Stimulated activated CD4-positive, alpha-beta T cell treated with anti-CD3 and anti-CD28 coated beads, Interleukin-4, amount 100 ng/mL, for 48 hours (primary cell): ENCODE measurements at regions not wholly inside any gene's neighbourhood (a gene's known extent, or its start where the extent isn't known, plus 50 kb on each side); places are given as distances from the start of the nearest gene placed in this dataset.

Experiments
- DNase-seq, 2 donors: peaks; one replicate each; pipeline ENCODE4 v3.0.0-alpha.2; 2020; ENCODE audit warnings: low read depth in 2 of 2

- DNase-seq, result no peak
Observed at GRCh38 chr21:16900685-16901084, 612.2 kb upstream of the CXADR start.

DNA sequence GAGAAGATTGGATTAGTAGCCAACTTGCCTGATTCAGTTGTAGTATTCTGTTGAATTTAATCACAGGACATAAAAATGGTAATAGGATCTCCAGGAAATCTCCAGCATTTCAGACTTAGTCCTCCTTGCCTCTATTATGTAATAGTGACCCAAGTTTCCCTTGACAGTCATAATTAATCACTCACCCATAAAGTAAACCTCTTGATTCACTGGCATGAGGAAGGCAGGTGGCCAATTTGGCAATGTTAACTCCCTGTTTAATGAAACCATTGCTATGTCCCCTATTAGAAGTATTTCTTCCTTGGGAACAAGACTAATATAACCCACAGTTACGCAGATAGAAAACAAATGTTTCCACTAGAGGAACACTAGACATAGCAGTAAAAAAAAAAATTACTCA lies 604.8 kb upstream of the CXADR start:
- DNase-seq, result no peak

- no peak for DNase-seq
Observed at GRCh38 chr21:16910435-16911165, 602.2 kb upstream of the CXADR start.

- DNase-seq, result no peak
Observed at GRCh38 chr21:16911166-16911607, 601.7 kb upstream of the CXADR start.

DNA sequence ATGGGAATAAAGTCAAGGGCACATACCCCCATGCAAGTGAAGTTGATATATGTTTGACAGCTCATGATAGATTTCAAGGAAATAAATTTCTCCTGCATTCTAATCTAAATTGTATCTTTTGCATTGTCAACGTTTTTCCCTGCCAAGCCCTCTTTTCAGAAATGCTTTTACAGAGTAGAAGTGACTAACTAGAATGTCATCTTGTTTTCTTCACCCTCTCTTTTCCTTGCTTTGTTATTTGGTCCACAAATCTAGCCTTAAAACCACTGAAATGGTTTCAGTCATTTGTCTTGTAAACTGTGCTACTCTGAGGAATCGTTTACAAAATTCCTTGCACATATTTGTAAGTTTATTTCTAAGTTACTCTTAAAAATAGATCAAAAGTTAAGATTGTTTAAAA lies 600.8 kb upstream of the CXADR start:
- DNase-seq, result no peak

DNA sequence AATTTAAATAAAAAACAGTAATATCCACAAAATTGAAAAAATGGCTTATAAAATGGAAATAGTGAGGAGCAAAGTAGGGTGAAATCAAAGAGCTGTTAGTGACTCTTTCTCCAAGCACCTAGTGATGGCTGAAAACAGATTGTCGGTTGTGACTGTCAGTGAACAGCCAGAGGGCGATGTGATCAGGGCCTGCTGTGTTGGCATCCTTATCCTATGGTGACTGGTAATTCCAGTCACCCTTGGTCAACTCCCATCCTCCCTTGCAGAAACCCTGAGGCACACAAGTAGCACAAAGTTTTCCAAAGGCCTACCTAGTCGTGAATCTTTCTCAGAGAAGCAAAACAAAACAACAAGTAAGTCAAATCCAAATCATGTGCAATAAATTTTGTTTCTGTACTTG lies 599.8 kb upstream of the CXADR start:
- no peak for DNase-seq

- no peak for DNase-seq
Observed at GRCh38 chr21:16928439-16928838, 584.4 kb upstream of the CXADR start.

GRCh38 chr21:16932314-16932713 lies 580.5 kb upstream of the CXADR start:
- no peak for DNase-seq

DNA sequence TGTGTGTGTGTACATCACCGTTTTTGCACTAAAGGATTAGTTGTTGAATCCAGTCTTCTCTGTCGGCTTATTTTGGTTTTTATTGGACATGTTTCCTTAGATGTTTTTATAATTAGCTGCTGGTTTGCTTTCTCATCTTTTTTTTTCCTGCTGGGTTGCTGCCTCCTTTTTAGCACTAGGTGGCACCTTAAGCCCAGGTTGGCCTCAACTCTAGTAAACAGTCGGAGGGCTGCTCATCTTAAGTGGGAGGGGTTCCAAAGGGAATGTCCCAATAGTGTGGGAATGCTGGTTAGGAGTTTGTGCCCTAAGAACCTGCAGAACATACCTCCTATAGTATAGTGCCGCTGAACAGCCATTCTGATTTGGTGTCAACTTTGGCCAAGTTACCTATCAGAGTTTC lies 570.1 kb upstream of the CXADR start:
- DNase-seq, result no peak

DNA sequence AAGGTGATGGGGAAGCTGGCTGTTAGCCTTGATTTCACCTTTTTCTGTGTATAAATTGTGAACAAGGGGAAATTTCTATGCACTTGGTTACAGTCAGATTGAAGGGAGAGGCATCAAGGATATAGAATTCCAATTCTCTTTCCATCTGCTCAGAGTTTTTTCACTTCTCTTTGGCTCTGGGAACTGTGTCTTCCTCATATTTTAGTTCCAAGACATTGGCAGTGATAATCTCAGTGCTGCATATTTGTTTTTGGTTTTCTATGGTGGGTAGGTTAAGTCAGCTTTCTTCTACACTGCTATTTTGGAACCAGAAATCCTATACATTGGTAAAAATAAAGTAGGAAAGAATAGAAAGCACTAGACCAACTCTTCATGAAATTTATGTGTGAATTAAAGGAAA lies 569.6 kb upstream of the CXADR start:
- DNase-seq, result no peak

- DNase-seq, result no peak
Observed at GRCh38 chr21:16945580-16945979, 567.3 kb upstream of the CXADR start.

DNA sequence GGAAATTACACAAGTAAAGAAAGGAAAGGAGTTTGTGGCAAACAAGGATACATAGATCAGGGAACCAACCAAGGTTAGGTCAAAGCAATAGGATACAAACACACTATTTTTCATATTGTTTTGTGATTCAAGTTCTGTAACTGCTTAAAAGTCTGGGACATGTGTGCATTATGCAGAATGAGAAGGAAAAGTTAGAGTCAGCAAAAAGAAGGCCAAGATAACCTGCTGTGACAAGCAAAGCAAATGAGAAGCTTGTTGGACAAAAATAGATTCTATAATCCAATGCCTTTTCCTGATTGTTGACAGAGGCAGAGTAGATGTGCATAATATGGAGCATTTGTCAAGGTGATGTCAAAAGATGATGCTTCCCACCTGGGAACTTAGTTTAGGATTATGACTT lies 556.0 kb upstream of the CXADR start:
- DNase-seq, result no peak

GRCh38 chr21:16965424-16965823 lies 547.4 kb upstream of the CXADR start:
- no peak for DNase-seq

GRCh38 chr21:16968436-16968835 lies 544.4 kb upstream of the CXADR start:
- no peak for DNase-seq

DNA sequence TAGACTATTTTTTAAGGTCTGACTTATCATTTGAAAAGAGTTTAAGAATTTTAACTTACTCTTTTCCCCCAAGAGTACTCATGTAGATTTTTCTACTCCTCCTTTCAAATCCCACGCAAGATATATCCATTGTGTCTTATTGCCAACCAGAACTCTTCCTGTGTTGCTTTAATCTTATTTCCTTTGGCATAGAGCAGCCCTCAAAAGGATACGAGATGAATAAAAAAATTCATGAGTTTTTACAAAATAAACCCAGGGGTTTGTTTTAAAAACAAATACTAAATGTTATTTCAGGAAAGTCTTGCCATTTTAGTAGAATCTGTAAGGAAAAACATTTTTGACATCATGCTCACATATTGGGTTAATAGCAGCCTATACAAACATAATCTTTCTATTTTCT lies 543.2 kb upstream of the CXADR start:
- DNase-seq, result no peak

DNA sequence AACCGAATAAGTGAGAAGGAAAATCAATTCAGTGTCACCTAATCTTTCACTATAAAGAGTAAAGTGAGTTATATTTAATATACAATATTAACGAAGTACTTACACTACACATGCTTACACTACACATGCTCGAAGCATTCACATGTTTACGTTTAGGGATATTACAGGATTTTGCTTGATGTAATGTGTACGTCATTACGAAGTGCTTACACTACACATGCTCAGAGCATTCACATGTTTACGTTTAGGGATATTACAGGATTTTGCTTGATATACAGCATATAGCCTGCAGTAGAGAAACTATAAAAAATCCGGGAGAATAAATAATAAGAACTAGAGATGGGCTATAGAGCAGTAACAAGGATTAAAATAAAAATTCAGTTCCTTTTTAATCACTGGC lies 538.8 kb upstream of the CXADR start:
- no peak for DNase-seq

DNA sequence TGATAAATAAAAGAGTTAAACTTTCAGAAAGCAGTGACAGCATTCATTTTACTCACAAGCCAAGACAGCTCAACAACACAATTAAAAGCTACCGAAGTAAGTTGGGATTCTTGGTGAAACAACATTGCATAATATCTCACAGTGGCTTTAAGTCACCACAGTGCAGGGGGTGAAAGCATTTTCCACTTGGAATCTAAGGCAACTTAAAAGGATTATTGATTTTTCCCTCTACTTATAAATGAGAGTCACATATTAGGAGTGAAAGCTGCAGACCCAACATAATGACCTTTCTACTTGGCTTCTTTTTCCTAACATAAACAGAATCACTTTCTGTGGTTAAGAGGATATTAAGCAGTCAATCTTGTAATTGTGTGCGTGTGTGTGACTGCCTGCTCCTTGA lies 536.6 kb upstream of the CXADR start:
- DNase-seq, result no peak

DNA sequence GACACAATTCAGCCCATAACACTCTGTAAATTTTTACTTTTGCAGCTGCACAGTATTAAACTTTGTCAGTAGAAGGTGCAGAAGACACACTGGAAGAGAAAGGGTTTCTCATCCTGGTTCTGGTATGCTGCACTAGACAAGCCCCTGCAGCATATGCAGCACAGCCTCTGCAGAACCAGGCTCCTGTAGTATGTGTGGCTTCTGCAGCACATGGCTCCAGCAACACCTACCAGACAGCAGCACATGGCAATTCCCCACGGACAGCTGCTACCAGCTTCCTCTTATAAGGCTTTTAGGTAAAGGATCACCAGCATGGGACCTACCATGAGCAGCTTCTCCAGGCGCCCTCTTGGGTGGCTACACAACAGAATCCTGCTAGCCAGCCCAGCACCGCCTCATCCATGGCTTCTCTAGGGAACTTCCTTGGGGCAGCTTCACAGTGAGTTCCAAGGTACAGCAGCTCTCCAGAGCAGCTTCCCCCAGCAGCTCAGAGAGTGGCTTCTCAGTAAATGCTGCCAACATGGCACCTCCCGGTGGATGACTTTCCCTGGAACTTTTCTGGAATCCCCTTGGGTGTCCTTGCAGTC lies 534.4 kb upstream of the CXADR start:
- no peak for DNase-seq

DNA sequence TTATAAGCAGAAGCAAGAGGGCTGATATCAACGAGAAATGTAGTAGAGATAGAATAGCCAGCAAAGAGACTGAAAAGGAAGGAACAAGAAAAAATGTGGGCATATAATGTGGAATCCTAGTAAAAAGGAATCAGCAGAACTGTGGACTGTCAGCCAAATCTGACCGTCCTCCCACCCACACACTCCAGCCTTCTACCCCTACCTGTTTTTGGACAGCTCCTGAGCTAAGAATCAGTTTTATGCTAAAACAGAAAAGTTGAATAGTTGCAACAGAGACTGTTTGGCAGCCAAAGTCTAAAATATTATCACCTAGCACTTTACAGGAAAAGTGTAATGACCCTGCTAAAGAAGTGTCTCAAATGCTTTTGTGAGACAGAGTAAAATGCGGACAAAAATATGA lies 533.3 kb upstream of the CXADR start:
- DNase-seq, result no peak

DNA sequence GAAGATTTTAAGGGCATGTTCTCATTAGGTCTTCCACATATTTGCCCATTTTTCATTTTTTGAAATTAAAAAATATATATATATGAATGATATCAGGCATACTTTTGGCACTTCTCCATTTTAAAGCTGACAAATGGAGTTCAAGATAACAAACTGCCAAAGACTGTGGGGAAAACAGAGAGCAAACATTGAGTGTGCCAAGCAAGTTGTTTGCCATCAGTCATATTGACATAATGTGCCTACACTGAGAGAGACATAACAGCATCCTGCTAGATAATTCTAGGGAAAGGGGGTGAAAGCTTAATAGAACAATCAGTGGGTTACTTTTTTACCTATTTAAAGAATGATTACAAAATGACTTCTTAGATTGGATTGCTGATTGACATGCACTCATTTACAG lies 529.4 kb upstream of the CXADR start:
- no peak for DNase-seq

GRCh38 chr21:16992448-16992847 lies 520.4 kb upstream of the CXADR start:
- DNase-seq, result no peak

- no peak for DNase-seq
Observed at GRCh38 chr21:16993416-16994038, 519.3 kb upstream of the CXADR start.

DNA sequence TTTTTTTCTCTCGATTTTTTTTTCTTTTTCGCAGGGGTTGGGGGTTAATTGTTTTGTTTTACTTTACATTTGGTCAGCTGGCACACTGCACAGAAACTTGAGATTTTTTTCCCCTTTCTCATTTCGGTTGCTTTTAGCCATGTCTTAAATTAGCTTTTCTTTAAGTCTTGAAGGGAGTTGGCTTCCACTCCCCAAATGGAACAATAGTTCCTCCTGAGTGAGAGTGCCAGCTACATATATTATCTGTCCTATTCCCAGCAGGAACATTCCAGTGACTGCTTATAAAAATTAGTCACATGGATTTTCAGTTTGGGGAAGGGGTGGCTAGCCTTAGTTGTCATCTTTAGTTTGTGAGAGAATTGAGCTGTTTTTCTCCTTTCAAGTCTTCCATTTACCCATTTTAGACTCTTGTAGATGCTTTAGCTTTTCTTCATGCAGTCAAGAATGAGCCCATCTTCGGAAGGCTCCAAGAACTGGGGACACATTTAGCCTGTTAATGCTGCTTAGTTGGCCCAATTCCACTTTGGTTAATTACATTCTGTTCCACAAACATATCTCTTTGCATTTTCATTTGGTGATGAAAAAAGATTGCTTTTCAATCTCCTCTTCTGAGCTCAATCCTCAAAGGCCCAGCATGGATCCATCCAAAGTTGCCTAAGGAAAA lies 510.1 kb upstream of the CXADR start:
- no peak for DNase-seq
